ENCODE measurements at regions not wholly inside any gene's neighbourhood (a gene's known extent, or its start where the extent isn't known, plus 50 kb on each side); places are given as distances from the start of the nearest gene placed in this dataset.

GRCh38 chr5:2119573-2119972, 236.8 kb upstream of the IRX4 start:
- DNase-seq, result no peak

DNA sequence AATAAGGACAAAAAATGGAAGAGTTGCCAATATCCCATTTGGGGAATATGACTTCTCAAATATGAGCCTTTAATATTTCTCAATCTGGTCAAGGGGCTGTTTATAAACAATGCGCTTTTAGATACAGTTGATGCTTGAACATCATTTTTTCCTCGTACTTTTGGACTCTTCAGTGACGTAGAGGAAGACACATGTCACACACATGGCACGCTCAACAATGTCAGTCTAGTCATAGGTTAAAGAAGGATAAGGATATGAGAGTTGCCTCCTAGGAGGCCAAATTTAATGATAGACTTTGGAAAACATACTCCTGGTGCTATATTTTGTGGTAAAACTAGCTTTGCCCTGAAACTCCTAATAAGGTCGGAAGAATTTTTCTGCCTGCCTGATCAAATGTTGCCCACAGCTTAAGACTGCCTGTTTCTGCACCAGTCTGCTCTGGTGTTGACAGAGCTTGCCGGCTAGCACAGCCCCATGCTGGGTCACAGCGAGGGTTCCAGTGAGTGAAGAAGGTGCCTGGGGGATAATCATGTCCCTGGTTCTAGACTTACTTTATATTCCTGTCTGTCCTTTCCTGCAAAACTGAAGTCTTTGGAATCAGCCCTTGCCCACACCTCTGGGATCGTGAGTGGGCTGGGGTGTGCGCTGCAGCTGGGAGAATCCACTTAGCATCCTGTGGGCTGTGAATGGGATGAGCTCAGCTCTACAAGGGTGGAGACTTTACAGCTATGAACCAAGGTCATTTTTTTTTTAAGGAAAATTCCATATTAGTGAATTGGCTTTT, 230.8 kb upstream of the IRX4 start:
- no peak for DNase-seq

DNA sequence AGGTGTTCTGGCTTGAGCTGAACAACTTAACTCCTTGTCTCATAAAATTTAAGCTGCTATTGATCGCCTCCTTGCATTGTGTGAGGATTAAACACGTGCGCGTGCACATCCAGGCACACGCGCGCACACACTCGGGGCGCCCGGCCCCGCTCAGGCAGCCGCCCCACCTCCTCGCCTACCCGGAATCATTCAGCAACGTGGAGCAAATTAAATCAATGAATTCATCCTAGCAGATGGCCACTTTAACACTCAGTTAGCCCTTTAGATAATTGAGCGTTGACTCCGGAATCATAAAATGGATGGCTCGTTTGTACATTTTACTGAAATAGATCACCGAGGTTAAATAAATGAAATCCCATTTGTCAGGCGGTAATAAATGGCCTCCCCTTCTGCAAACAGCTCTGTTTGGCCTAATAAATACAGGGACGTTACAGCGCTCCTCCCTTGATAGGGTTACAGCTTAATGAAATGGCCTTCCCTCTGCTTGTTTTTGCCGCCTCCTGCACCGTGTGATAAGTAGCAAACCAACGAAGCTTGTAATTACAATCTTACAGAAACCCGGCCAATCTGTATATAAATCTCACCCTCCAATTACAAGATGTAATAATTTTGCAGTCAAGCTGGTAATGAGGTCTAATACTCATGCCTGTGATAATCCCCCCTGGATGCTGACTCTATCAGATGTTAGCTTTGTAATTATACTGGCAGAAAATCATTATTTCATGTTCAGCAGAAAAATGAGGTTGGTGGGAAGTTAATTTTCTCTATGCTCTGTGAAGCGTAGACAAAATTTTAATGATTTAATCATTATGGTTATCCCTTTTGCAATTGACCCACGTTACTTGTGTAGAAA, 229.7 kb upstream of the IRX4 start:
- DNase-seq, result no peak

DNA sequence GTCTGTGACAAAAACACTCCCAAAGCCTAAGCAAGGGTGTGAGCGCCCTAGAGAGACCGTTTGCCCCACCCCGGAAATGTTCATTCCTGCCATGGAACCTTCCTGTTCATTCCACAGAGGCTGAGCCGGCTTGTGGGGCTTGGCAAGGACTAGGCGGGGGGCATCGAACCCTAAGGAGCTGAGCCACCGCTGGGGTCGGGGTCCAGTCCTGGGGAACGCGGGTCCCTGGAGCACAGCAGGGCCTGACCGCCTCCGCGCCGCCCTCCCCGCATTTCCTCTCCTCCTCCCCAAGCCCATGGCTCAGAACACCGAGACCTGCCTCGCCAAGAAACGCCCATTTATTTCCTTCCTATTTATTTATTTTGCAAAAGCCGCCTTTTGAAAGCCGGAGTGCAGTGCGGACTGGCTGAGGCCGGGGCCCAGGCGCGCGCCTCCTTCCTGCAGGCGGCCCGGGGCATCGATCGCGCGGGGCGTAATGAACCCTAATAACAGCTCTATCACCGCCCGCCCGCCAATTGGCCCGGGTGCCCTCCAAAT, 228.9 kb upstream of the IRX4 start:
- DNase-seq, result no peak

DNA sequence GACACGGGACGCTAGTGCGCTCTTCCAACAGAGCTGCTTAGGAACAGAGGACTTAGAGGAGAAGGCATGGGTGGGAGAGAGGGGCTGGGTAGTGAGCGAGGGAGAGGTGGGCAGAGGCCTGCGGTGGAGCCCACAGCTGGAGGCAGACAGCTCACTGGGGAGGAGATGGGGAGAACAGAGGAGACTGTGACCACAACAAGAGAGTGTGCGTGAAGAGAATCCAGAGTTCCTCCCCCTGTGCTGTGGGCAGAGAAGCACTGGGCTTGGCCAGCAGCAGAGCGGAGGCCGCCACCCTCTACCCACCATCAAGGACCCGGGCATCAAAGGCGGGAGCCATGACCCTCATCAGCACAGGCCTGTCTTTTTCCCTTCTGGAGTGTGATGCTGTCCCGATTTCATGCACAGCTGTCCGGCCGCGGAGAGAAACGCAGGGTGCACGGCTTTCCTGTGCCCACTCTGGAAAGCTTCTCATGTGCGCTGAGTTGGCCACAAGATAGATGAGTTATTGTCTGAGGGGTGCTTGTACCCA, 228.3 kb upstream of the IRX4 start:
- DNase-seq, result no peak

- no peak for DNase-seq
These were observed 227.6 kb upstream of the IRX4 start for GRCh38 chr5:2110137-2110933.

GRCh38 chr5:2109566-2109965, 226.8 kb upstream of the IRX4 start:
- no peak for DNase-seq

GRCh38 chr5:2106721-2107120, 224.0 kb upstream of the IRX4 start:
- no peak for DNase-seq

GRCh38 chr5:2105141-2105540, 222.4 kb upstream of the IRX4 start:
- DNase-seq, result no peak

- DNase-seq, result no peak
These were observed 221.2 kb upstream of the IRX4 start for GRCh38 chr5:2103940-2104339.

GRCh38 chr5:2102819-2103776, 220.4 kb upstream of the IRX4 start:
- no peak for DNase-seq

DNA sequence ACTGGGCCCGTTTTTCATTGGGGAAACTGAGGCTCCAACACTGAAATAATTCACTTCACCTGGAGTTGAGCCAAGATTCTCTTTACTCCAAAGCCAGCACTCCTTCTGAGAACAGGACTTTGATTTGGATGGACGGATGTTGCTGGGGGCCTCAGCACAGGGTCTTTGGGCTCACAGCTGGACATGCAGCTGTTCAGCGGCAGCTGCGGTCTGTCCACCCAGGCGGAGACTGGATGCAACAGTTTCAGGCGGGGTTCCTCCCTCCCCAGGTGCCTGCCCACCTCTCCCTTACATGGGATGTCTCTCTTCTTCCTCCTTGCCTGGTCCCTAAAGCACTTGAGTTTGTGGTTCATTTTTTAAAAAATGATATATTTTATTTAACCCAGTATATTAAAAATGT, 219.0 kb upstream of the IRX4 start:
- DNase-seq, result no peak

GRCh38 chr5:2096887-2097505, 214.3 kb upstream of the IRX4 start:
- no peak for DNase-seq

GRCh38 chr5:2095011-2095410, 212.3 kb upstream of the IRX4 start:
- no peak for DNase-seq

DNA sequence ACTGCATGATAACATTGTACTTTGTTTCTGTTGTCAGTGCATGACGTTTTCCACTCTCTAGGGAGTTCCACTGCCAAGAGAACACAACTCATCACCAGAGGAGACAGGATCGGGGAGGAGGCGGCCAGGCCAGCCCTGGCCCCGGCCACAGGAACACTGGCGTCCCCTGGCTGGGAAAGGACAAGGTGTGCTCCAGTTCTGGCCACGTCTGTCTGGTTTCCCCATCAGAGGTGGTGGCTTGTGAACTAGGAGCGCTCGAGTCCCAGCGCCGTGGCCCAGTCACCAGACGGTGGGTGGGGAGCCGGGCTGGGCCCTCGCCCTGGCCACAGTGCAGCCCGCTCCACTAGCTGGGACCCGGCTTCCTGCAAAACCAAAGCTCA, 211.9 kb upstream of the IRX4 start:
- no peak for DNase-seq

GRCh38 chr5:2093859-2094615, 211.3 kb upstream of the IRX4 start:
- DNase-seq, result peak; percentile 53

DNA sequence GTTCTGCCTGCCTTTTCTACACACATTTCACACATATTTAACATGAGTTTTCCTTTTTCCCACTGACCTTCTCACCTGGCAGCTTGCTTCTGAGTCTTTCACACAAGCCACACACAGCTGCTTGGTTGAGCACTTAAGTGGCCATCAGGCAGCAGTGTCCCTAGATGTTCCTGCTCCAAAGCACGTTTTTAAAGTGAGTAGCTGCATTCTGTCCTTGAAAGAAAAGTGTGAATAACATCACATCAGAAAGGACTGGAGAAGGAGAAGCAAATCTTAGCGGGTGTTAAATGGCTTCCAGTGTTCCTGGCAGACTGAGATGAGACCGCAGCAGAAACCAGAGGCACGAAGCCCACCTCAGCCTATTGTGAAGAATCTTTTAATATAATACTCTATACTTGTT, 209.2 kb upstream of the IRX4 start:
- DNase-seq, result no peak

DNA sequence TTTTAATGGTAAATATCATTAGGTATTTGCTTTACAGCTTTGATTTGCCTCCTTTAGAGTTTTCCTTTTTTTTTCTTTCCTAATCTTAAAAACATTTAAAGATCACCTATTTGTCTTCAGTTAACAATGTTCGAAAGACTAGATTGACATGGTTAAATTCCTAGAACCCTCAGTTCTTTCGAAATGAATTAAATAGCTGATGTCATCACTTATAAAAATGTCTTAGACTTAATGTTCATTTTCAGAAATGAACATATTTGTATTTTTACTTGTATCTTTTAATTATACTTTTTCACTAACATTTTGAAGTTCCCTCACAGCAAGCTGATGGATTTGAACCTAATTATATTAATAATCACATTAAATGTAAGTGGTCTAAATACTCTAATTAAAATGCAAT, 205.3 kb upstream of the IRX4 start:
- no peak for DNase-seq

- DNase-seq, result no peak
These were observed 192.6 kb upstream of the IRX4 start for GRCh38 chr5:2075365-2075764.

GRCh38 chr5:2071562-2071961, 188.8 kb upstream of the IRX4 start:
- DNase-seq, result no peak
